H1 (cell line): ENCODE measurements at regions not wholly inside any gene's neighbourhood (a gene's known extent, or its start where the extent isn't known, plus 50 kb on each side); places are given as distances from the start of the nearest gene placed in this dataset.

ENCODE experiments used
- CTCF ChIA-PET: fragments of 300-600 bp; sonication (Branson Sonifier 250); formaldehyde crosslinking; loops from one replicate; lab custom pipeline; 2021; ENCODE audit not compliant: partially characterized antibody; lab: Charles Lee
- POLR2A ChIA-PET: fragments of 300-600 bp; sonication (Branson Sonifier 250); formaldehyde crosslinking; loops from one replicate; lab custom pipeline; 2021; ENCODE audit warnings: inconsistent platforms; ENCODE audit not compliant: partially characterized antibody; lab: Charles Lee
- DNase-seq, 2 experiments: peaks; one replicate each; pipeline versions ENCODE4 v3.0.0 to v3.0.0-alpha.2; 2010 to 2022; ENCODE audit warnings: low spot score in 2 of 2, low read depth in 1 of 2, mixed read lengths in 1 of 2
- FAIRE-seq: peaks from 2 replicates; lab custom pipeline; 2011; peaks lifted over from hg19 to GRCh38; lab: Jason Lieb, UNC
- H2AFZ ChIP-seq: 2 replicates; pipeline ENCODE4 v1.8.1; 2012; ENCODE audit warnings: low read length, inconsistent platforms
- H2AK5ac ChIP-seq: 2 replicates; pipeline ENCODE4 v1.6.1; 2013; ENCODE audit warnings: low read depth, low read length
- H2BK120ac ChIP-seq: replicated peaks from 2 replicates; pipeline ENCODE3; 2013; ENCODE audit warnings: low read depth, low read length, inconsistent platforms
- H2BK12ac ChIP-seq: 2 replicates; pipeline ENCODE4 v1.6.1; 2013; ENCODE audit warnings: low read depth, low read length
- H2BK15ac ChIP-seq: 2 replicates; pipeline ENCODE4 v1.6.1; 2013; ENCODE audit warnings: low read length
- H2BK20ac ChIP-seq: 2 replicates; pipeline ENCODE4 v1.6.1; 2013; ENCODE audit warnings: low read length
- H2BK5ac ChIP-seq: 2 replicates; pipeline ENCODE4 v1.6.1; 2013; ENCODE audit warnings: low read depth, low read length
- H3K14ac ChIP-seq: 2 replicates; pipeline ENCODE4 v1.6.1; 2013; ENCODE audit warnings: inconsistent platforms; ENCODE audit not compliant: insufficient read length
- H3K18ac ChIP-seq: 2 replicates; pipeline ENCODE4 v1.6.1; 2013; ENCODE audit warnings: low read length; ENCODE audit errors: extremely low read depth
- H3K23ac ChIP-seq: 2 replicates; pipeline ENCODE4 v1.6.1; 2013; ENCODE audit warnings: inconsistent platforms; ENCODE audit not compliant: insufficient read length
- H3K23me2 ChIP-seq: 2 replicates; pipeline ENCODE4 v1.6.1; 2013; ENCODE audit warnings: low read depth, low read length
- H3K27ac ChIP-seq: 2 replicates; pipeline ENCODE4 v1.6.1; 2011; ENCODE audit warnings: low read depth, low read length, inconsistent platforms
- H3K27me3 ChIP-seq, 4 experiments: replicated peaks in 1 of 4; 1 replicate in 1 of 4; 2 replicates in 3 of 4; pipeline versions ENCODE4 v1.6.1 to v1.8.1; 2011 to 2013; ENCODE audit warnings: low read length in 3 of 4, mild to moderate bottlenecking in 3 of 4, inconsistent platforms in 2 of 4, mixed read lengths in 2 of 4, moderate library complexity in 1 of 4; ENCODE audit not compliant: control insufficient read depth in 3 of 4, insufficient read depth in 3 of 4; ENCODE audit errors: extremely low read depth in 1 of 4
- H3K36me3 ChIP-seq, 4 experiments: 2 replicates each; pipeline versions ENCODE4 v1.6.1 to v1.8.1; 2011 to 2013; ENCODE audit warnings: mild to moderate bottlenecking in 4 of 4, low read length in 3 of 4, moderate library complexity in 2 of 4, control low read depth in 1 of 4, inconsistent platforms in 1 of 4; ENCODE audit not compliant: insufficient read depth in 4 of 4, control insufficient read depth in 2 of 4
- H3K4ac ChIP-seq: replicated peaks from 2 replicates; pipeline ENCODE3; 2013; ENCODE audit warnings: low read length, low read depth, mixed read lengths, inconsistent platforms; ENCODE audit not compliant: insufficient read length
- H3K4me1 ChIP-seq, 4 experiments: replicated peaks in 1 of 4; 1 replicate in 1 of 4; 2 replicates in 3 of 4; pipeline versions ENCODE4 v1.6.1 to v1.8.1; 2011 to 2013; ENCODE audit warnings: low read length in 3 of 4, inconsistent platforms in 2 of 4, mixed read lengths in 1 of 4; ENCODE audit not compliant: insufficient read depth in 4 of 4, control insufficient read depth in 3 of 4
- H3K4me2 ChIP-seq, 2 experiments: 2 replicates each; pipeline versions ENCODE4 v1.6.1 to v1.8.1; 2011 to 2013; ENCODE audit warnings: low read depth in 2 of 2, low read length in 2 of 2, control low read depth in 1 of 2, inconsistent platforms in 1 of 2, mild to moderate bottlenecking in 1 of 2; ENCODE audit not compliant: insufficient read depth in 1 of 2
- H3K4me3 ChIP-seq, 4 experiments: fragments of 200-600, 300-600 bp in 1 of 4; sonication (generic), shearing (Covaris generic), sonication (Bioruptor Twin) in 1 of 4; 2 replicates each; pipeline versions ENCODE4 v1.5.1 to v1.8.1; 2011 to 2016; ENCODE audit warnings: low read length in 4 of 4, low read depth in 3 of 4, control low read depth in 2 of 4, inconsistent platforms in 2 of 4, mild to moderate bottlenecking in 2 of 4, mixed read lengths in 1 of 4, moderate library complexity in 1 of 4; ENCODE audit not compliant: insufficient read depth in 2 of 4; ENCODE audit errors: extremely low read depth in 1 of 4
- H3K56ac ChIP-seq: replicated peaks from 2 replicates; pipeline ENCODE3; 2013; ENCODE audit warnings: low read depth, mild to moderate bottlenecking, mixed read lengths, low read length, inconsistent platforms; ENCODE audit not compliant: insufficient read length
- H3K79me1 ChIP-seq: 2 replicates; pipeline ENCODE4 v1.6.1; 2013; ENCODE audit warnings: low read depth, low read length, control low read depth
- H3K79me2 ChIP-seq, 2 experiments: 2 replicates each; pipeline versions ENCODE4 v1.6.1 to v1.8.1; 2012 to 2013; ENCODE audit warnings: low read length in 2 of 2, mild to moderate bottlenecking in 2 of 2, inconsistent platforms in 1 of 2; ENCODE audit not compliant: insufficient read depth in 2 of 2, control insufficient read depth in 1 of 2
- H3K9ac ChIP-seq, 4 experiments: replicated peaks in 1 of 4; 1 replicate in 1 of 4; 2 replicates in 3 of 4; pipeline versions ENCODE4 v1.6.1 to v1.8.1; 2011 to 2013; ENCODE audit warnings: low read depth in 3 of 4, low read length in 3 of 4, control low read depth in 2 of 4, mild to moderate bottlenecking in 2 of 4, moderate library complexity in 2 of 4, inconsistent platforms in 1 of 4; ENCODE audit errors: extremely low read depth in 1 of 4
- H3K9me3 ChIP-seq, 2 experiments: 2 replicates each; pipeline versions ENCODE4 v1.6.1 to v1.8.1; 2012 to 2013; ENCODE audit warnings: mild to moderate bottlenecking in 2 of 2, moderate library complexity in 2 of 2, control low read depth in 1 of 2, inconsistent platforms in 1 of 2, low read depth in 1 of 2, low read length in 1 of 2, mixed read lengths in 1 of 2; ENCODE audit not compliant: insufficient read depth in 2 of 2
- H4K20me1 ChIP-seq, 2 experiments: replicated peaks in 1 of 2; 2 replicates each; pipeline versions ENCODE3 to v1.8.1; 2011 to 2013; ENCODE audit warnings: inconsistent platforms in 2 of 2, low read length in 2 of 2, mild to moderate bottlenecking in 1 of 2; ENCODE audit not compliant: insufficient read depth in 2 of 2, control insufficient read depth in 1 of 2
- H4K5ac ChIP-seq: 2 replicates; pipeline ENCODE4 v1.6.1; 2013; ENCODE audit warnings: low read length, low read depth, mixed read lengths, inconsistent platforms; ENCODE audit not compliant: insufficient read length
- H4K8ac ChIP-seq: 2 replicates; pipeline ENCODE4 v1.8.0; 2013; ENCODE audit warnings: mild to moderate bottlenecking, moderate library complexity, low read length, inconsistent platforms; ENCODE audit not compliant: insufficient read depth; ENCODE audit errors: extremely low read depth
- H4K91ac ChIP-seq: replicated peaks from 2 replicates; pipeline ENCODE3; 2013; ENCODE audit warnings: low read length, mixed read lengths, inconsistent platforms; ENCODE audit not compliant: insufficient read length
- E2F6 ChIP-seq: IDR thresholded peaks from 2 replicates; pipeline ENCODE4 v1.6.1; 2012; ENCODE audit warnings: inconsistent platforms
- GABPA ChIP-seq: IDR thresholded peaks from 2 replicates; pipeline ENCODE4 v1.6.1; 2011; ENCODE audit warnings: mild to moderate bottlenecking, low read length, moderate library complexity, borderline replicate concordance; ENCODE audit not compliant: insufficient read depth
- GTF2F1 ChIP-seq: IDR thresholded peaks from 2 replicates; pipeline ENCODE4 v1.6.1; 2012; ENCODE audit warnings: low read depth, low read length, improper control_type of control experiment, borderline replicate concordance
- JUN ChIP-seq: IDR thresholded peaks from 2 replicates; pipeline ENCODE4 v1.6.1; 2011; ENCODE audit warnings: low read depth, mild to moderate bottlenecking, improper control_type of control experiment, low read length
- KDM1A ChIP-seq: fragments of 200-600, 300-600 bp; sonication (generic); IDR thresholded peaks from 2 replicates; pipeline ENCODE4 v1.7.1; 2016; ENCODE audit warnings: mild to moderate bottlenecking, low read length, borderline replicate concordance
- MAFK ChIP-seq: IDR thresholded peaks from 2 replicates; pipeline ENCODE4 v1.6.1; 2012; ENCODE audit warnings: low read depth, mild to moderate bottlenecking, improper control_type of control experiment, low read length
- POLR2AphosphoS5 ChIP-seq: IDR thresholded peaks from 2 replicates; pipeline ENCODE4 v1.6.1; 2011; ENCODE audit warnings: low read depth, low read length
- RNF2 ChIP-seq: fragments of 200-900, 300-1000 bp; sonication (generic); IDR thresholded peaks from 2 replicates; pipeline ENCODE4 v1.7.1; 2016; ENCODE audit warnings: borderline replicate concordance, low read depth, mild to moderate bottlenecking, antibody characterized with exemption, low read length; ENCODE audit not compliant: poor library complexity, severe bottlenecking; ENCODE audit errors: missing control alignments
- SAP30 ChIP-seq: fragments of 300-600 bp; sonication (generic); IDR thresholded peaks from 2 replicates; pipeline ENCODE4 v1.7.1; 2012; ENCODE audit warnings: low read length, moderate library complexity, mild to moderate bottlenecking, inconsistent platforms; ENCODE audit not compliant: insufficient read depth, insufficient replicate concordance
- SP1 ChIP-seq: IDR thresholded peaks from 2 replicates; pipeline ENCODE4 v1.6.1; 2011; ENCODE audit warnings: low read depth, low read length
- TCF12 ChIP-seq: IDR thresholded peaks from 2 replicates; pipeline ENCODE4 v1.6.1; 2011; ENCODE audit warnings: low read depth, mild to moderate bottlenecking, low read length
- TEAD4 ChIP-seq: IDR thresholded peaks from 2 replicates; pipeline ENCODE4 v1.6.1; 2012; ENCODE audit warnings: low read depth, low read length, inconsistent platforms, mixed read lengths
- WGBS, 2 experiments: shearing (Covaris generic) in 1 of 2; methylation state at CpG; one replicate each; pipeline versions ENCODE4 v1.1.6 to v1.1.7; 2013 to 2015; ENCODE audit warnings: low lambda C conversion rate in 2 of 2, mixed read lengths in 2 of 2, inconsistent platforms in 1 of 2, low coverage in 1 of 2, missing lambda C conversion rate in 1 of 2; ENCODE audit not compliant: insufficient replicate concordance in 2 of 2, insufficient coverage in 1 of 2, insufficient read length in 1 of 2; ENCODE audit errors: extremely low coverage in 1 of 2, missing lambda C conversion rate in 1 of 2; 5-methylcytosine and 5-hydroxymethylcytosine counted together

DNA sequence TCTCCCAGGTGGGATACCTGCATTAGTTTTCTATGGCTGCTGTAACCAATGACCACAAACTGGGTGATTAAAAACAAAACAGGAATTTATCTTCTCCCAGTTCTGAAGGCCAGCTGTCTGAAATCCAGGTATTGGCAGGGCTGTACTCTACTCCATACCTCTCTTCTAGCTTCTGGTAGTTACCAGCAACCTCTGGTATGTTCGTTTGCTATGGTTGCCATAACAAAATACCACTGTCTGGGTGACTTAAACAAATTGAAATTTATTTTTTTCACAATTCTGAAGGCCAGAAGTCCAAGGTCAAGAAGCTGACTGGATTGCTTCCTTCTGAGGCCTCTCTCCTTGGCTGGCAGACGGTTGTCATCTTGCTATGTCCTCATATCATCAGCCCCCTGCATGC lies 642.1 kb upstream of the TENM3 start:
- TF ChIP-seq RNF2 (no peak), KDM1A (no peak), JUN (no peak), E2F6 (no peak), TCF12 (no peak), SAP30 (no peak), POLR2AphosphoS5 (no peak), GTF2F1 (no peak), GABPA (no peak), TEAD4 (no peak), SP1 (no peak), MAFK (no peak)
- TF ChIP-seq, all 59 proteins: peak for 0
- Histone ChIP-seq H2BK20ac (no peak overlapping the region), H4K8ac (no peak overlapping the region), H3K4me2 (no peak overlapping the region), H4K91ac (no peak overlapping the region), H3K4ac (no peak overlapping the region), H3K23ac (no peak overlapping the region), H3K18ac (no peak overlapping the region), H3K9ac (no peak overlapping the region), H2BK15ac (no peak overlapping the region), H2BK120ac (no peak overlapping the region), H3K27ac (no peak overlapping the region), H3K56ac (no peak overlapping the region), H3K79me1 (no peaks in the 10 kb centered on the region), H3K36me3 (no peaks in the 10 kb centered on the region), H2BK12ac (no peak overlapping the region), H4K20me1 (no peaks in the 10 kb centered on the region), H3K9me3 (no peaks in the 10 kb centered on the region), H4K5ac (no peak overlapping the region), H3K14ac (no peak overlapping the region), H2AFZ (no peak overlapping the region), H3K27me3 (no peaks in the 10 kb centered on the region), H2BK5ac (no peak overlapping the region), H2AK5ac (no peak overlapping the region), H3K23me2 (no peaks in the 10 kb centered on the region), H3K79me2 (no peaks in the 10 kb centered on the region), H3K4me1 (no peaks in the 10 kb centered on the region), H3K4me3 (no peak overlapping the region)
- 91% methylated on average over 2 of the region's 2 CpGs; no CpG with 5 or more reads in 1 of the 2 experiments for WGBS, 2 experiments
- CTCF ChIA-PET = no interaction called here
- DNase-seq = no peak
- FAIRE-seq = no peak
- POLR2A ChIA-PET = no interaction called here
